A673 (cell line): ENCODE measurements at regions not wholly inside any gene's neighbourhood (a gene's known extent, or its start where the extent isn't known, plus 50 kb on each side); places are given as distances from the start of the nearest gene placed in this dataset.

ENCODE experiments used
- EZH2 ChIP-seq: fragments of 200-600 bp; sonication (generic); IDR thresholded peaks from 2 replicates; pipeline ENCODE4 v1.6.1; 2017; ENCODE audit warnings: borderline replicate concordance, low read depth, mild to moderate bottlenecking, mixed read lengths, antibody characterized with exemption, low read length; ENCODE audit not compliant: poor library complexity, severe bottlenecking
- TF ChIP-seq, protein P1 (sequence below): fragments of 300-800, 200-600 bp; sonication (generic); conservative IDR thresholded peaks from 2 replicates; pipeline ENCODE4 v1.5.1; 2017; ENCODE audit warnings: low read depth, mild to moderate bottlenecking, antibody characterized with exemption, low read length, moderate library complexity, mixed read lengths

- TF ChIP-seq, protein P1, sequence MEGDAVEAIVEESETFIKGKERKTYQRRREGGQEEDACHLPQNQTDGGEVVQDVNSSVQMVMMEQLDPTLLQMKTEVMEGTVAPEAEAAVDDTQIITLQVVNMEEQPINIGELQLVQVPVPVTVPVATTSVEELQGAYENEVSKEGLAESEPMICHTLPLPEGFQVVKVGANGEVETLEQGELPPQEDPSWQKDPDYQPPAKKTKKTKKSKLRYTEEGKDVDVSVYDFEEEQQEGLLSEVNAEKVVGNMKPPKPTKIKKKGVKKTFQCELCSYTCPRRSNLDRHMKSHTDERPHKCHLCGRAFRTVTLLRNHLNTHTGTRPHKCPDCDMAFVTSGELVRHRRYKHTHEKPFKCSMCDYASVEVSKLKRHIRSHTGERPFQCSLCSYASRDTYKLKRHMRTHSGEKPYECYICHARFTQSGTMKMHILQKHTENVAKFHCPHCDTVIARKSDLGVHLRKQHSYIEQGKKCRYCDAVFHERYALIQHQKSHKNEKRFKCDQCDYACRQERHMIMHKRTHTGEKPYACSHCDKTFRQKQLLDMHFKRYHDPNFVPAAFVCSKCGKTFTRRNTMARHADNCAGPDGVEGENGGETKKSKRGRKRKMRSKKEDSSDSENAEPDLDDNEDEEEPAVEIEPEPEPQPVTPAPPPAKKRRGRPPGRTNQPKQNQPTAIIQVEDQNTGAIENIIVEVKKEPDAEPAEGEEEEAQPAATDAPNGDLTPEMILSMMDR: no peak
- TF ChIP-seq EZH2: no peak
Observed at GRCh38 chr12:28068467-28068866, 95.9 kb upstream of the PTHLH start.
